ENCODE measurements at regions not wholly inside any gene's neighbourhood (a gene's known extent, or its start where the extent isn't known, plus 50 kb on each side); places are given as distances from the start of the nearest gene placed in this dataset.
A peak's percentile ranks its signal among the peaks of the same experiment; 100 is the strongest.

- DNase-seq (ENCODE audit: low read depth, low spot score): no peak
- Mint-ChIP-seq H3K27ac (ENCODE audit: unreplicated experiment) (no peak overlapping the region), H3K9me3 (peaks cover 4% of the 10 kb centered on the region), H3K27me3 (ENCODE audit: low read depth) (no peaks in the 10 kb centered on the region), H3K36me3 (ENCODE audit: low read depth) (peaks cover 3% of the 10 kb centered on the region), H3K4me3 (no peak overlapping the region), H3K4me1 (peaks cover 4% of the 10 kb centered on the region)
- no peak for TF ChIP-seq CTCF (conservative IDR thresholded peaks at IDR 0.05)
Observed at GRCh38 chr22:48612077-48612995, 1215.3 kb downstream of the BRD1 start.

- H3K9me3 Mint-ChIP-seq: peaks cover 11% of the 10 kb centered on the region
- no peak overlapping the region for H3K4me3 Mint-ChIP-seq
- DNase-seq (ENCODE audit: low read depth, low spot score): no peak
- H3K27me3 Mint-ChIP-seq (ENCODE audit: low read depth): no peaks in the 10 kb centered on the region
- peaks cover 12% of the 10 kb centered on the region for H3K36me3 Mint-ChIP-seq (ENCODE audit: low read depth)
- peak overlapping the region; percentile 12 for H3K27ac Mint-ChIP-seq (ENCODE audit: unreplicated experiment)
- peaks cover 17% of the 10 kb centered on the region for H3K4me1 Mint-ChIP-seq
- no peak for TF ChIP-seq CTCF (conservative IDR thresholded peaks at IDR 0.05)
Observed at GRCh38 chr22:48609279-48609865, 1218.3 kb downstream of the BRD1 start.

- no peak for TF ChIP-seq CTCF (conservative IDR thresholded peaks at IDR 0.05)
- H3K27me3 Mint-ChIP-seq (ENCODE audit: low read depth): no peaks in the 10 kb centered on the region
Observed at GRCh38 chr22:48607901-48608662, 1219.6 kb downstream of the BRD1 start.

GRCh38 chr22:48606684-48607307 is 1220.9 kb downstream of the BRD1 start:
- H3K36me3 Mint-ChIP-seq (ENCODE audit: low read depth): peaks cover 12% of the 10 kb centered on the region

More at GRCh38 chr22:48607901-48608662, 1219.6 kb downstream of the BRD1 start:
- DNase-seq (ENCODE audit: low read depth, low spot score): no peak
- Mint-ChIP-seq H3K4me1 (peaks cover 22% of the 10 kb centered on the region), H3K27ac (ENCODE audit: unreplicated experiment) (peak overlapping the region; percentile 48), H3K36me3 (ENCODE audit: low read depth) (peaks cover 12% of the 10 kb centered on the region), H3K4me3 (no peak overlapping the region), H3K9me3 (peaks cover 11% of the 10 kb centered on the region)

More at GRCh38 chr22:48606684-48607307, 1220.9 kb downstream of the BRD1 start:
- H3K27ac Mint-ChIP-seq (ENCODE audit: unreplicated experiment): no peak overlapping the region
- no peak overlapping the region for H3K4me3 Mint-ChIP-seq
- H3K4me1 Mint-ChIP-seq: peaks cover 22% of the 10 kb centered on the region
- no peaks in the 10 kb centered on the region for H3K27me3 Mint-ChIP-seq (ENCODE audit: low read depth)
- TF ChIP-seq CTCF (conservative IDR thresholded peaks at IDR 0.05): no peak
- DNase-seq (ENCODE audit: low read depth, low spot score): no peak
- H3K9me3 Mint-ChIP-seq: peaks cover 11% of the 10 kb centered on the region

Data from neural crest cell (in vitro differentiated cells).